BE2C (cell line): ENCODE measurements at regions not wholly inside any gene's neighbourhood (a gene's known extent, or its start where the extent isn't known, plus 50 kb on each side); places are given as distances from the start of the nearest gene placed in this dataset.
"Not testable (repeated sequence)": the region's sequence is repeated elsewhere in the genome, so short reads cannot be mapped to it uniquely, and the experiment has no call there.

ENCODE experiments used
- DNase-seq: peaks from one replicate; pipeline ENCODE4 v3.0.0-alpha.2; 2020
- H3K27me3 ChIP-seq: fragments of 250-450 bp; sonication (Bioruptor Pico); 2 replicates; pipeline ENCODE4 v1.5.1; 2020; ENCODE audit warnings: mild to moderate bottlenecking
- H3K36me3 ChIP-seq: fragments of 250-450 bp; sonication (Bioruptor Pico); 2 replicates; pipeline ENCODE4 v1.5.1; 2020; ENCODE audit warnings: mild to moderate bottlenecking
- H3K4me1 ChIP-seq: fragments of 250-450 bp; sonication (Bioruptor Pico); 2 replicates; pipeline ENCODE4 v1.5.1; 2020
- H3K4me3 ChIP-seq: 2 replicates; pipeline ENCODE4 v1.5.1; 2011; ENCODE audit warnings: low read depth, low read length
- H3K9me3 ChIP-seq: fragments of 250-450 bp; sonication (Bioruptor Pico); 2 replicates; pipeline ENCODE4 v1.5.1; 2020
- CTCF ChIP-seq: IDR thresholded peaks from 2 replicates; pipeline ENCODE4 v1.5.1; 2012; ENCODE audit warnings: mild to moderate bottlenecking, low read depth, low read length

- Histone ChIP-seq H3K4me1 (no peaks in the 10 kb centered on the region), H3K4me3 (no peak overlapping the region), H3K36me3 (no peaks in the 10 kb centered on the region), H3K9me3 (no peaks in the 10 kb centered on the region), H3K27me3 (no peaks in the 10 kb centered on the region)
- DNase-seq: no peak
- TF ChIP-seq CTCF: no peak
Observed at GRCh38 chr2:209305026-209305425, 118.8 kb upstream of the MAP2 start.

- Histone ChIP-seq H3K36me3 (no peaks in the 10 kb centered on the region), H3K27me3 (no peaks in the 10 kb centered on the region), H3K9me3 (no peaks in the 10 kb centered on the region), H3K4me3 (no peak overlapping the region), H3K4me1 (0 out of 2 replicates have a peak, but pooled peaks cover under 1% of the 10 kb centered on the region)
- TF ChIP-seq CTCF: no peak
- no peak for DNase-seq
Observed at GRCh38 chr2:209305746-209306196, 118.1 kb upstream of the MAP2 start.

GRCh38 chr2:209307161-209308001 lies 116.5 kb upstream of the MAP2 start:
- Histone ChIP-seq H3K4me1 (0 out of 2 replicates have a peak, but pooled peaks cover 3% of the 10 kb centered on the region), H3K36me3 (no peaks in the 10 kb centered on the region), H3K27me3 (no peaks in the 10 kb centered on the region), H3K4me3 (no peak overlapping the region), H3K9me3 (no peaks in the 10 kb centered on the region)
- TF ChIP-seq CTCF: no peak
- peak; percentile 35 for DNase-seq

- no peak overlapping the region for H3K4me3 ChIP-seq
- H3K9me3 ChIP-seq: no peaks in the 10 kb centered on the region
- H3K36me3 ChIP-seq: no peaks in the 10 kb centered on the region
- H3K4me1 ChIP-seq: 0 out of 2 replicates have a peak, but pooled peaks cover 3% of the 10 kb centered on the region
- no peak for TF ChIP-seq CTCF
- no peak for DNase-seq
- H3K27me3 ChIP-seq: no peaks in the 10 kb centered on the region
Observed at GRCh38 chr2:209308415-209308814, 115.4 kb upstream of the MAP2 start.

- H3K36me3 ChIP-seq: no peaks in the 10 kb centered on the region
- TF ChIP-seq CTCF: no peak
- no peak for DNase-seq
- no peaks in the 10 kb centered on the region for H3K9me3 ChIP-seq
- H3K4me3 ChIP-seq: no peak overlapping the region
- H3K4me1 ChIP-seq: 0 out of 2 replicates have a peak, but pooled peaks cover 3% of the 10 kb centered on the region
- no peaks in the 10 kb centered on the region for H3K27me3 ChIP-seq
Observed at GRCh38 chr2:209311948-209312347, 111.9 kb upstream of the MAP2 start.

GRCh38 chr2:209312450-209312849 lies 111.4 kb upstream of the MAP2 start:
- not testable (repeated sequence) for DNase-seq, H3K9me3 ChIP-seq, H3K27me3 ChIP-seq, H3K4me3 ChIP-seq, H3K36me3 ChIP-seq, H3K4me1 ChIP-seq
